ENCODE measurements at regions not wholly inside any gene's neighbourhood (a gene's known extent, or its start where the extent isn't known, plus 50 kb on each side); places are given as distances from the start of the nearest gene placed in this dataset.

DNA sequence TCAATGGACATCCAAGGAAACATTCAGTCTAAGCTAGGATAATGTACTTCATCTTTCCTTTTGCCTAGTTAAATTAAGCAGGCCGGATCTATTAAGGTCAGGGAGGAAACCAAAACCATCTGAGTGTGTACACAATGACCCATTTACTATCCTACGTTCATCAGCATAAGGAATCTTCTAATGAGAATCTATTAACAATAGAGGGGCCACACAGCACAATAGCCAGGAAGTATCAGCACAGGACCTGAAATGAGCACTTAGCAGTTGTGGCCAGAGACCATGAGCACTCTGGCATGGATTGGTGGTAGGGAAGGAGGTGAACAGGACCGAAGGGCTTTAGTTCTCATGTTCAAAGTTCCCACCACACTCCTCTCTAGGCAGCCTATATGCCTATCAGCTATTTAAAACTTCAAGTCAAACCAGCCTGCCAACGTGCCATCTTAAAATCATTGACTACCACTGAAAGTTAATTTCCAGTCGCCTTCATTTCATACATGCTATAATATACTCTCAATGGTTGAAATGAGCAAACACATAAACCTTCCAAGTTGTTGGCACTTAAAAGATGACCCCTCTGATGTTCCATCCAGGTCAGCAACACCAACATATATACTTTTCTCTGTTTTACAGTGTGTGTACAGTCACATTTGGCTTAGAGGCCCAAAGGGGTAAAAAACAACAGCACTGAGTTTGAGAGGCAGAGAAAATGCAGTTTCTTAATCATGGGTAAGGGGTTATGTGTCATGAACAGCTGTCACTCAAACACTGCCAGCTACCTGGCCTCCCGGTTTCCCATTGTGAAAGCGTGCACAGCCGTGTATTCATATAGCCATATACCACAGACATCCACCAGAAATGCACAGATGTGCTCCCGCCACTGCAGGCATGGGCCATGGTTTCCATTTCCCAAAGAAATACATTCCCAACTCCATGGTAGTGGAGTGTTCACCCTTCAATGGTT is 184.3 kb downstream of the TBXT start:
- no peak overlapping the region for H3K4me3 ChIP-seq
- H3K27ac ChIP-seq, result no peak overlapping the region
- no peak for ATAC-seq
- in situ Hi-C loops (cut with MboI; ENCODE audit: low sequenced_read_pairs in 4 of 4) (no loop called here), intact Hi-C loops (cut with DNase I; ENCODE audit: low total_unique reads) (no loop called here)
- H3K36me3 ChIP-seq, result no peaks in the 10 kb centered on the region
- peaks cover 0 to 8% of the 10 kb centered on the region in 2 donors for H3K4me1 ChIP-seq
- TF ChIP-seq POLR2A (IDR thresholded peaks at IDR 0.05), result no peak
- TF ChIP-seq, protein P1, sequence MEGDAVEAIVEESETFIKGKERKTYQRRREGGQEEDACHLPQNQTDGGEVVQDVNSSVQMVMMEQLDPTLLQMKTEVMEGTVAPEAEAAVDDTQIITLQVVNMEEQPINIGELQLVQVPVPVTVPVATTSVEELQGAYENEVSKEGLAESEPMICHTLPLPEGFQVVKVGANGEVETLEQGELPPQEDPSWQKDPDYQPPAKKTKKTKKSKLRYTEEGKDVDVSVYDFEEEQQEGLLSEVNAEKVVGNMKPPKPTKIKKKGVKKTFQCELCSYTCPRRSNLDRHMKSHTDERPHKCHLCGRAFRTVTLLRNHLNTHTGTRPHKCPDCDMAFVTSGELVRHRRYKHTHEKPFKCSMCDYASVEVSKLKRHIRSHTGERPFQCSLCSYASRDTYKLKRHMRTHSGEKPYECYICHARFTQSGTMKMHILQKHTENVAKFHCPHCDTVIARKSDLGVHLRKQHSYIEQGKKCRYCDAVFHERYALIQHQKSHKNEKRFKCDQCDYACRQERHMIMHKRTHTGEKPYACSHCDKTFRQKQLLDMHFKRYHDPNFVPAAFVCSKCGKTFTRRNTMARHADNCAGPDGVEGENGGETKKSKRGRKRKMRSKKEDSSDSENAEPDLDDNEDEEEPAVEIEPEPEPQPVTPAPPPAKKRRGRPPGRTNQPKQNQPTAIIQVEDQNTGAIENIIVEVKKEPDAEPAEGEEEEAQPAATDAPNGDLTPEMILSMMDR (IDR thresholded peaks at IDR 0.05 in 4 of 5, conservative IDR thresholded peaks at IDR 0.05 in 1 of 5), result no peak
- DNase-seq, result no peak
- no peaks in the 10 kb centered on the region for H3K9me3 ChIP-seq
- peaks cover 14 to 24% (median 23%) of the 10 kb centered on the region in 3 donors for H3K27me3 ChIP-seq

DNA sequence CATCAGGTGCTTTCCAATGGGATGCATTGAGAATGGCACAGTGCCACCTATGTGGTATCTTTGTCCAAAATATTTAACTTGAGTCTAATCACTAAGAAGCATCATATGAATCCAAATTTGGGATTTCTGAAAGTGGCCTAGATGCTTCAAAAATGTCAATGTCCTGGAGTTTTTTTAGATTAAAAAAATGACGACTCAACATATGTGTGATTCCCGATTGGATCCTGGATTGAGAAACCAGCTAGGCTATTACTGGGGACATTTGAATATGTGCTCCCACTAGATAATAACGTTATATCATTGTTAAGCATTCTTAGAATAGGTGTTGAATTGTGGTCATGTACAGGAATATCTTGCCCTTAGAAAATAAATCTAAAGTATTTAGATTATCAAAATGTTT is 189.2 kb downstream of the TBXT start:
- in situ Hi-C loops (cut with MboI; ENCODE audit: low sequenced_read_pairs in 4 of 4), result no loop called here
- Histone ChIP-seq H3K4me1 (no peaks in the 10 kb centered on the region), H3K9me3 (no peaks in the 10 kb centered on the region), H3K27ac (no peak overlapping the region), H3K4me3 (no peak overlapping the region), H3K27me3 (no peaks in the 10 kb centered on the region), H3K36me3 (no peaks in the 10 kb centered on the region)
- ATAC-seq, result no peak
- no peak for DNase-seq
- intact Hi-C loops (cut with DNase I; ENCODE audit: low total_unique reads), result no loop called here
- no peak for TF ChIP-seq POLR2A (IDR thresholded peaks at IDR 0.05)
- TF ChIP-seq, protein P1 (IDR thresholded peaks at IDR 0.05 in 4 of 5, conservative IDR thresholded peaks at IDR 0.05 in 1 of 5), result no peak

- TF ChIP-seq, protein P1 (IDR thresholded peaks at IDR 0.05 in 4 of 5, conservative IDR thresholded peaks at IDR 0.05 in 1 of 5), result no peak
- TF ChIP-seq POLR2A (IDR thresholded peaks at IDR 0.05), result no peak
- intact Hi-C loops (cut with DNase I; ENCODE audit: low total_unique reads), result no loop called here
- no peak for DNase-seq
- Histone ChIP-seq H3K27ac (no peak overlapping the region), H3K36me3 (no peaks in the 10 kb centered on the region), H3K4me1 (no peaks in the 10 kb centered on the region), H3K9me3 (no peaks in the 10 kb centered on the region), H3K4me3 (no peak overlapping the region), H3K27me3 (no peaks in the 10 kb centered on the region)
- in situ Hi-C loops (cut with MboI; ENCODE audit: low sequenced_read_pairs in 4 of 4), result no loop called here
- ATAC-seq, result no peak
Observed at GRCh38 chr6:165976684-165977083, 191.0 kb downstream of the TBXT start.

DNA sequence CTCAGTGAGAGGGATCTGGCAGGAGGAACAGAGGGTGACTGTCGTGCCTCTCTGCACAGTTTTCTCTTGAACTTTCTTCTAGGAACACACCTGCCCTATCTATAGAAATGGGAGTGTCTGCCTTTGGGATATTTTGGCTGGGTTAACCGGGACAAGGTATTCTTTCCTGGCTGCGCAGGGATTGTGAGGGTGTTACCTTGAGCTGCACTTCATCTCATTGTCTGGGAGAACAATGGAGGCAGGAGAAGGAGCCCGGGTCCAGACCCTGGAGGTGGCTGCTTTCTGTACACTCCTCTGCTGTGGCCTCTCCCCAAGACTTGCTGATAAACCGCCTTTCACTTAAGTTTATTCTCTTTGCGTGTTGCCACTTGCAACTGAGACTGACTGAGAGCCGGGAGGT is 192.8 kb downstream of the TBXT start:
- ATAC-seq, result no peak
- no peaks in the 10 kb centered on the region for H3K36me3 ChIP-seq
- TF ChIP-seq, protein P1 (IDR thresholded peaks at IDR 0.05 in 4 of 5, conservative IDR thresholded peaks at IDR 0.05 in 1 of 5), result no peak
- TF ChIP-seq POLR2A (IDR thresholded peaks at IDR 0.05), result no peak
- intact Hi-C loops (cut with DNase I; ENCODE audit: low total_unique reads) (no loop called here), in situ Hi-C loops (cut with MboI; ENCODE audit: low sequenced_read_pairs in 4 of 4) (no loop called here)
- H3K27me3 ChIP-seq, result no peaks in the 10 kb centered on the region
- no peaks in the 10 kb centered on the region for H3K9me3 ChIP-seq
- no peak for DNase-seq
- no peak overlapping the region for H3K4me3 ChIP-seq
- no peak overlapping the region for H3K27ac ChIP-seq
- H3K4me1 ChIP-seq, result no peaks in the 10 kb centered on the region

Data from gastrocnemius medialis (tissue), 4 donors.